GM12878 (cell line): ENCODE measurements at regions not wholly inside any gene's neighbourhood (a gene's known extent, or its start where the extent isn't known, plus 50 kb on each side); places are given as distances from the start of the nearest gene placed in this dataset.

ENCODE experiments used
- BACH1 ChIP-seq: fragments of 450-650 bp; IDR thresholded peaks from 2 replicates; pipeline ENCODE4 v1.6.1; 2017; ENCODE audit warnings: mild to moderate bottlenecking, borderline replicate concordance
- CTCF ChIP-seq, 3 experiments: IDR thresholded peaks in 2 of 3; conservative IDR thresholded peaks in 1 of 3; 2 replicates each; pipeline ENCODE4 v1.5.1; 2011; ENCODE audit warnings: low read depth in 3 of 3, low read length in 3 of 3, mild to moderate bottlenecking in 3 of 3, control low read depth in 2 of 3, moderate library complexity in 2 of 3, inconsistent platforms in 1 of 3, mixed read lengths in 1 of 3; ENCODE audit not compliant: control insufficient read depth in 2 of 3, insufficient read depth in 1 of 3; ENCODE audit errors: extremely low read depth in 1 of 3
- E2F8 ChIP-seq: fragments of 450-650 bp; IDR thresholded peaks from 2 replicates; pipeline ENCODE4 v1.6.1; 2018; ENCODE audit warnings: mild to moderate bottlenecking, low read depth, moderate library complexity; ENCODE audit not compliant: partially characterized antibody
- HDAC2 ChIP-seq: fragments of 200-600 bp; sonication (generic); IDR thresholded peaks from 2 replicates; pipeline ENCODE4 v1.6.1; 2017
- RAD21 ChIP-seq: IDR thresholded peaks from 2 replicates; pipeline ENCODE4 v1.6.1; 2011; ENCODE audit warnings: mild to moderate bottlenecking, low read depth, low read length, moderate library complexity; ENCODE audit not compliant: insufficient read depth
- SMAD1 ChIP-seq: fragments of 450-650 bp; IDR thresholded peaks from 2 replicates; pipeline ENCODE4 v1.6.1; 2018; ENCODE audit warnings: mild to moderate bottlenecking, low read depth; ENCODE audit not compliant: partially characterized antibody

GRCh38 chr3:18507333-18507732, 82.2 kb upstream of the SATB1 start:
- TF ChIP-seq CTCF (IDR thresholded peaks at IDR 0.05 in 2 of 3, conservative IDR thresholded peaks at IDR 0.05 in 1 of 3; ENCODE audit: control insufficient read depth in 2 of 3, extremely low read depth in 1 of 3, insufficient read depth in 1 of 3, low read depth in 3 of 3, low read length in 3 of 3) (no peak), RAD21 (no peak), HDAC2 (no peak), BACH1 (no peak), SMAD1 (no peak), E2F8 (no peak)
